H1 (cell line): ENCODE measurements at regions not wholly inside any gene's neighbourhood (a gene's known extent, or its start where the extent isn't known, plus 50 kb on each side); places are given as distances from the start of the nearest gene placed in this dataset.

Source experiments
- CTCF ChIA-PET: fragments of 300-600 bp; sonication (Branson Sonifier 250); formaldehyde crosslinking; loops from one replicate; lab custom pipeline; 2021; ENCODE audit not compliant: partially characterized antibody; lab: Charles Lee
- POLR2A ChIA-PET: fragments of 300-600 bp; sonication (Branson Sonifier 250); formaldehyde crosslinking; loops from one replicate; lab custom pipeline; 2021; ENCODE audit warnings: inconsistent platforms; ENCODE audit not compliant: partially characterized antibody; lab: Charles Lee
- DNase-seq, 2 experiments: peaks; one replicate each; pipeline versions ENCODE4 v3.0.0 to v3.0.0-alpha.2; 2010 to 2022; ENCODE audit warnings: low spot score in 2 of 2, low read depth in 1 of 2, mixed read lengths in 1 of 2
- FAIRE-seq: peaks from 2 replicates; lab custom pipeline; 2011; peaks lifted over from hg19 to GRCh38; lab: Jason Lieb, UNC
- H2AFZ ChIP-seq: 2 replicates; pipeline ENCODE4 v1.8.1; 2012; ENCODE audit warnings: low read length, inconsistent platforms
- H2AK5ac ChIP-seq: 2 replicates; pipeline ENCODE4 v1.6.1; 2013; ENCODE audit warnings: low read depth, low read length
- H2BK120ac ChIP-seq: replicated peaks from 2 replicates; pipeline ENCODE3; 2013; ENCODE audit warnings: low read depth, low read length, inconsistent platforms
- H2BK12ac ChIP-seq: 2 replicates; pipeline ENCODE4 v1.6.1; 2013; ENCODE audit warnings: low read depth, low read length
- H2BK15ac ChIP-seq: 2 replicates; pipeline ENCODE4 v1.6.1; 2013; ENCODE audit warnings: low read length
- H2BK20ac ChIP-seq: 2 replicates; pipeline ENCODE4 v1.6.1; 2013; ENCODE audit warnings: low read length
- H2BK5ac ChIP-seq: 2 replicates; pipeline ENCODE4 v1.6.1; 2013; ENCODE audit warnings: low read depth, low read length
- H3K14ac ChIP-seq: 2 replicates; pipeline ENCODE4 v1.6.1; 2013; ENCODE audit warnings: inconsistent platforms; ENCODE audit not compliant: insufficient read length
- H3K18ac ChIP-seq: 2 replicates; pipeline ENCODE4 v1.6.1; 2013; ENCODE audit warnings: low read length; ENCODE audit errors: extremely low read depth
- H3K23ac ChIP-seq: 2 replicates; pipeline ENCODE4 v1.6.1; 2013; ENCODE audit warnings: inconsistent platforms; ENCODE audit not compliant: insufficient read length
- H3K23me2 ChIP-seq: 2 replicates; pipeline ENCODE4 v1.6.1; 2013; ENCODE audit warnings: low read depth, low read length
- H3K27ac ChIP-seq: 2 replicates; pipeline ENCODE4 v1.6.1; 2011; ENCODE audit warnings: low read depth, low read length, inconsistent platforms
- H3K27me3 ChIP-seq, 4 experiments: replicated peaks in 1 of 4; 1 replicate in 1 of 4; 2 replicates in 3 of 4; pipeline versions ENCODE4 v1.6.1 to v1.8.1; 2011 to 2013; ENCODE audit warnings: low read length in 3 of 4, mild to moderate bottlenecking in 3 of 4, inconsistent platforms in 2 of 4, mixed read lengths in 2 of 4, moderate library complexity in 1 of 4; ENCODE audit not compliant: control insufficient read depth in 3 of 4, insufficient read depth in 3 of 4; ENCODE audit errors: extremely low read depth in 1 of 4
- H3K36me3 ChIP-seq, 4 experiments: 2 replicates each; pipeline versions ENCODE4 v1.6.1 to v1.8.1; 2011 to 2013; ENCODE audit warnings: mild to moderate bottlenecking in 4 of 4, low read length in 3 of 4, moderate library complexity in 2 of 4, control low read depth in 1 of 4, inconsistent platforms in 1 of 4; ENCODE audit not compliant: insufficient read depth in 4 of 4, control insufficient read depth in 2 of 4
- H3K4ac ChIP-seq: replicated peaks from 2 replicates; pipeline ENCODE3; 2013; ENCODE audit warnings: low read length, low read depth, mixed read lengths, inconsistent platforms; ENCODE audit not compliant: insufficient read length
- H3K4me1 ChIP-seq, 4 experiments: replicated peaks in 1 of 4; 1 replicate in 1 of 4; 2 replicates in 3 of 4; pipeline versions ENCODE4 v1.6.1 to v1.8.1; 2011 to 2013; ENCODE audit warnings: low read length in 3 of 4, inconsistent platforms in 2 of 4, mixed read lengths in 1 of 4; ENCODE audit not compliant: insufficient read depth in 4 of 4, control insufficient read depth in 3 of 4
- H3K4me2 ChIP-seq, 2 experiments: 2 replicates each; pipeline versions ENCODE4 v1.6.1 to v1.8.1; 2011 to 2013; ENCODE audit warnings: low read depth in 2 of 2, low read length in 2 of 2, control low read depth in 1 of 2, inconsistent platforms in 1 of 2, mild to moderate bottlenecking in 1 of 2; ENCODE audit not compliant: insufficient read depth in 1 of 2
- H3K4me3 ChIP-seq, 4 experiments: fragments of 200-600, 300-600 bp in 1 of 4; sonication (generic), shearing (Covaris generic), sonication (Bioruptor Twin) in 1 of 4; 2 replicates each; pipeline versions ENCODE4 v1.5.1 to v1.8.1; 2011 to 2016; ENCODE audit warnings: low read length in 4 of 4, low read depth in 3 of 4, control low read depth in 2 of 4, inconsistent platforms in 2 of 4, mild to moderate bottlenecking in 2 of 4, mixed read lengths in 1 of 4, moderate library complexity in 1 of 4; ENCODE audit not compliant: insufficient read depth in 2 of 4; ENCODE audit errors: extremely low read depth in 1 of 4
- H3K56ac ChIP-seq: replicated peaks from 2 replicates; pipeline ENCODE3; 2013; ENCODE audit warnings: low read depth, mild to moderate bottlenecking, mixed read lengths, low read length, inconsistent platforms; ENCODE audit not compliant: insufficient read length
- H3K79me1 ChIP-seq: 2 replicates; pipeline ENCODE4 v1.6.1; 2013; ENCODE audit warnings: low read depth, low read length, control low read depth
- H3K79me2 ChIP-seq, 2 experiments: 2 replicates each; pipeline versions ENCODE4 v1.6.1 to v1.8.1; 2012 to 2013; ENCODE audit warnings: low read length in 2 of 2, mild to moderate bottlenecking in 2 of 2, inconsistent platforms in 1 of 2; ENCODE audit not compliant: insufficient read depth in 2 of 2, control insufficient read depth in 1 of 2
- H3K9ac ChIP-seq, 4 experiments: replicated peaks in 1 of 4; 1 replicate in 1 of 4; 2 replicates in 3 of 4; pipeline versions ENCODE4 v1.6.1 to v1.8.1; 2011 to 2013; ENCODE audit warnings: low read depth in 3 of 4, low read length in 3 of 4, control low read depth in 2 of 4, mild to moderate bottlenecking in 2 of 4, moderate library complexity in 2 of 4, inconsistent platforms in 1 of 4; ENCODE audit errors: extremely low read depth in 1 of 4
- H3K9me3 ChIP-seq, 2 experiments: 2 replicates each; pipeline versions ENCODE4 v1.6.1 to v1.8.1; 2012 to 2013; ENCODE audit warnings: mild to moderate bottlenecking in 2 of 2, moderate library complexity in 2 of 2, control low read depth in 1 of 2, inconsistent platforms in 1 of 2, low read depth in 1 of 2, low read length in 1 of 2, mixed read lengths in 1 of 2; ENCODE audit not compliant: insufficient read depth in 2 of 2
- H4K20me1 ChIP-seq, 2 experiments: replicated peaks in 1 of 2; 2 replicates each; pipeline versions ENCODE3 to v1.8.1; 2011 to 2013; ENCODE audit warnings: inconsistent platforms in 2 of 2, low read length in 2 of 2, mild to moderate bottlenecking in 1 of 2; ENCODE audit not compliant: insufficient read depth in 2 of 2, control insufficient read depth in 1 of 2
- H4K5ac ChIP-seq: 2 replicates; pipeline ENCODE4 v1.6.1; 2013; ENCODE audit warnings: low read length, low read depth, mixed read lengths, inconsistent platforms; ENCODE audit not compliant: insufficient read length
- H4K8ac ChIP-seq: 2 replicates; pipeline ENCODE4 v1.8.0; 2013; ENCODE audit warnings: mild to moderate bottlenecking, moderate library complexity, low read length, inconsistent platforms; ENCODE audit not compliant: insufficient read depth; ENCODE audit errors: extremely low read depth
- H4K91ac ChIP-seq: replicated peaks from 2 replicates; pipeline ENCODE3; 2013; ENCODE audit warnings: low read length, mixed read lengths, inconsistent platforms; ENCODE audit not compliant: insufficient read length
- TAF7 ChIP-seq: optimal IDR thresholded peaks from 2 replicates; pipeline ENCODE3; 2011; ENCODE audit warnings: low read depth, mild to moderate bottlenecking, inconsistent platforms, low read length, moderate library complexity, borderline replicate concordance
- TEAD4 ChIP-seq: IDR thresholded peaks from 2 replicates; pipeline ENCODE4 v1.6.1; 2012; ENCODE audit warnings: low read depth, low read length, inconsistent platforms, mixed read lengths
- WGBS, 2 experiments: shearing (Covaris generic) in 1 of 2; methylation state at CpG; one replicate each; pipeline versions ENCODE4 v1.1.6 to v1.1.7; 2013 to 2015; ENCODE audit warnings: low lambda C conversion rate in 2 of 2, mixed read lengths in 2 of 2, inconsistent platforms in 1 of 2, low coverage in 1 of 2, missing lambda C conversion rate in 1 of 2; ENCODE audit not compliant: insufficient replicate concordance in 2 of 2, insufficient coverage in 1 of 2, insufficient read length in 1 of 2; ENCODE audit errors: extremely low coverage in 1 of 2, missing lambda C conversion rate in 1 of 2; 5-methylcytosine and 5-hydroxymethylcytosine counted together

GRCh38 chr1:50308878-50309277 is 114.4 kb downstream of the DMRTA2 start:
- Histone ChIP-seq H3K79me2 (no peaks in the 10 kb centered on the region), H3K56ac (no peak overlapping the region), H4K91ac (no peak overlapping the region), H2BK5ac (no peak overlapping the region), H2BK20ac (no peak overlapping the region), H4K20me1 (no peaks in the 10 kb centered on the region), H4K5ac (no peak overlapping the region), H3K18ac (no peak overlapping the region), H2BK12ac (no peak overlapping the region), H3K23ac (no peak overlapping the region), H3K27ac (no peak overlapping the region), H3K4me1 (no peaks in the 10 kb centered on the region), H2AK5ac (no peak overlapping the region), H3K36me3 (no peaks in the 10 kb centered on the region), H3K9ac (no peak overlapping the region), H2BK120ac (no peak overlapping the region), H3K9me3 (peaks cover 0 to 5% of the 10 kb centered on the region in 2 experiments; a peak in 1 of 4 replicates), H3K23me2 (no peaks in the 10 kb centered on the region), H3K79me1 (no peaks in the 10 kb centered on the region; the same call in 1 of the 2 replicates), H3K4ac (no peak overlapping the region), H3K4me3 (no peak overlapping the region), H3K4me2 (no peak overlapping the region), H2BK15ac (no peak overlapping the region), H2AFZ (no peak overlapping the region), H3K27me3 (no peaks in the 10 kb centered on the region), H4K8ac (no peak overlapping the region), H3K14ac (no peak overlapping the region)
- TF ChIP-seq TEAD4 = no peak
- TF ChIP-seq TAF7 = peak; percentile 29
- ChIA-PET POLR2A (no interaction called here), CTCF (no interaction called here)
- FAIRE-seq (peak; percentile 71), DNase-seq (peak; percentile 31 to 74)
- 52% methylated on average over 6 of the region's 6 CpGs; no CpG with 5 or more reads in 1 of the 2 experiments for WGBS, 2 experiments
